ENCODE measurements at regions not wholly inside any gene's neighbourhood (a gene's known extent, or its start where the extent isn't known, plus 50 kb on each side); places are given as distances from the start of the nearest gene placed in this dataset.
"Not testable (repeated sequence)": the region's sequence is repeated elsewhere in the genome, so short reads cannot be mapped to it uniquely, and the experiment has no call there.

GRCh38 chr7:49507206-49507605 lies 266.2 kb upstream of the VWC2 start:
- TF ChIP-seq POLR2A, EP300 (IDR thresholded peaks at IDR 0.05): not testable (repeated sequence)
